Breast epithelium (tissue), 4 donors: ENCODE measurements at regions not wholly inside any gene's neighbourhood (a gene's known extent, or its start where the extent isn't known, plus 50 kb on each side); places are given as distances from the start of the nearest gene placed in this dataset.

Source experiments
- DNase-seq, 2 donors: peaks; one replicate each; pipeline ENCODE4 v3.0.0-alpha.2; 2019; ENCODE audit warnings: low spot score in 2 of 2
- H3K27ac ChIP-seq, 2 donors: fragments of 200-600 bp; sonication (generic) in 1 of 2; one replicate each; pipeline ENCODE4 v1.5.1; 2016 to 2019; ENCODE audit warnings: mild to moderate bottlenecking in 1 of 2
- H3K27me3 ChIP-seq, 2 donors: fragments of 200-600 bp; sonication (generic) in 1 of 2; one replicate each; pipeline versions ENCODE4 v1.5.1 to v1.6.0; 2017 to 2019; ENCODE audit warnings: control low read depth in 1 of 2, mild to moderate bottlenecking in 1 of 2
- H3K36me3 ChIP-seq: fragments of 200-600 bp; one replicate; pipeline ENCODE4 v1.5.1; 2019
- H3K4me1 ChIP-seq, 2 donors: fragments of 200-600 bp; sonication (generic); one replicate each; pipeline ENCODE4 v1.5.1; 2016 to 2019; ENCODE audit warnings: control low read depth in 1 of 2
- H3K4me3 ChIP-seq, 3 donors: fragments of 200-600 bp; sonication (generic); 1 replicate in 2 of 3; 2 replicates in 1 of 3; pipeline ENCODE4 v1.5.1; 2016 to 2019; ENCODE audit warnings: mild to moderate bottlenecking in 3 of 3, moderate library complexity in 2 of 3
- H3K9me3 ChIP-seq, 2 donors: fragments of 200-600 bp; sonication (generic) in 1 of 2; one replicate each; pipeline ENCODE4 v1.5.1; 2016 to 2019; ENCODE audit warnings: control low read depth in 1 of 2
- CTCF ChIP-seq, 3 donors: fragments of 450-650 bp; IDR thresholded peaks; one replicate each; pipeline ENCODE4 v1.5.1; 2016 to 2017; ENCODE audit warnings: antibody characterized with exemption in 3 of 3, mild to moderate bottlenecking in 3 of 3, moderate library complexity in 3 of 3
- POLR2A ChIP-seq: fragments of 450-650 bp; IDR thresholded peaks from one replicate; pipeline ENCODE4 v1.6.1; 2016; ENCODE audit warnings: antibody characterized with exemption, mild to moderate bottlenecking, moderate library complexity
- POLR2AphosphoS5 ChIP-seq, 3 donors: sonication (generic); formaldehyde crosslinking; IDR thresholded peaks; one replicate each; pipeline ENCODE4 v1.6.1; 2017; ENCODE audit warnings: antibody characterized with exemption in 3 of 3
- intact Hi-C: fragments of 100-400 bp; cut with DNase I; formaldehyde crosslinking; loops from one replicate; pipeline ENCODE4 v1.15.1; 2023; ENCODE audit warnings: low total_unique reads

- Histone ChIP-seq H3K9me3 (peaks cover 0 to 13% of the 10 kb centered on the region in 2 donors), H3K27me3 (no peaks in the 10 kb centered on the region), H3K4me3 (no peak overlapping the region), H3K36me3 (no peaks in the 10 kb centered on the region), H3K27ac (no peak overlapping the region), H3K4me1 (no peaks in the 10 kb centered on the region)
- TF ChIP-seq POLR2A (no peak), CTCF (IDR thresholded peaks at IDR 0.05) (no peak), POLR2AphosphoS5 (IDR thresholded peaks at IDR 0.05) (no peak)
- intact Hi-C loops, result no loop called here
- no peak for DNase-seq
These were observed 84.9 kb upstream of the PCBD1 start for GRCh38 chr10:70973275-70973674.

- no peak for DNase-seq
- H3K9me3 ChIP-seq, result peaks cover 0 to 13% of the 10 kb centered on the region in 2 donors
- H3K27ac ChIP-seq, result no peak overlapping the region
- no peaks in the 10 kb centered on the region for H3K36me3 ChIP-seq
- TF ChIP-seq CTCF (IDR thresholded peaks at IDR 0.05), result no peak
- no peak for TF ChIP-seq POLR2AphosphoS5 (IDR thresholded peaks at IDR 0.05)
- TF ChIP-seq POLR2A, result no peak
- no peaks in the 10 kb centered on the region for H3K4me1 ChIP-seq
- H3K4me3 ChIP-seq, result no peak overlapping the region
- no peaks in the 10 kb centered on the region for H3K27me3 ChIP-seq
- intact Hi-C loops, result no loop called here
These were observed 86.1 kb upstream of the PCBD1 start for GRCh38 chr10:70974351-70974901.

- H3K36me3 ChIP-seq, result no peaks in the 10 kb centered on the region
- H3K27ac ChIP-seq, result no peak overlapping the region
- no peaks in the 10 kb centered on the region for H3K27me3 ChIP-seq
- H3K9me3 ChIP-seq, result peaks cover 0 to 13% of the 10 kb centered on the region in 2 donors
- no peaks in the 10 kb centered on the region for H3K4me1 ChIP-seq
- no peak overlapping the region for H3K4me3 ChIP-seq
- TF ChIP-seq POLR2A, result no peak
- no peak for TF ChIP-seq POLR2AphosphoS5 (IDR thresholded peaks at IDR 0.05)
- TF ChIP-seq CTCF (IDR thresholded peaks at IDR 0.05), result no peak
- no peak for DNase-seq
- intact Hi-C loops, result no loop called here
These were observed 86.6 kb upstream of the PCBD1 start for GRCh38 chr10:70974920-70975319.

GRCh38 chr10:70976063-70976695, 87.8 kb upstream of the PCBD1 start:
- no peak for TF ChIP-seq CTCF (IDR thresholded peaks at IDR 0.05)
- TF ChIP-seq POLR2AphosphoS5 (IDR thresholded peaks at IDR 0.05), result no peak
- TF ChIP-seq POLR2A, result no peak
- peaks cover 0 to 13% of the 10 kb centered on the region in 2 donors for H3K9me3 ChIP-seq
- no peaks in the 10 kb centered on the region for H3K27me3 ChIP-seq
- intact Hi-C loops, result no loop called here
- no peak overlapping the region for H3K4me3 ChIP-seq
- H3K36me3 ChIP-seq, result no peaks in the 10 kb centered on the region
- H3K4me1 ChIP-seq, result no peaks in the 10 kb centered on the region
- DNase-seq, result no peak
- H3K27ac ChIP-seq, result no peak overlapping the region

GRCh38 chr10:70977625-70978024, 89.3 kb upstream of the PCBD1 start:
- H3K27ac ChIP-seq, result no peak overlapping the region
- no peaks in the 10 kb centered on the region for H3K27me3 ChIP-seq
- TF ChIP-seq POLR2A (no peak), CTCF (IDR thresholded peaks at IDR 0.05) (no peak), POLR2AphosphoS5 (IDR thresholded peaks at IDR 0.05) (no peak)
- peaks cover 0 to 5% of the 10 kb centered on the region in 2 donors for H3K9me3 ChIP-seq
- DNase-seq, result no peak
- intact Hi-C loops, result no loop called here
- H3K36me3 ChIP-seq, result no peaks in the 10 kb centered on the region
- no peaks in the 10 kb centered on the region for H3K4me1 ChIP-seq
- H3K4me3 ChIP-seq, result no peak overlapping the region
